Activated T-helper 17 cell treated with anti-CD3 and anti-CD28 coated beads, Interleukin-2, amount 50 U/mL, for 72 hours (primary cell): ENCODE measurements at regions not wholly inside any gene's neighbourhood (a gene's known extent, or its start where the extent isn't known, plus 50 kb on each side); places are given as distances from the start of the nearest gene placed in this dataset.
A peak's percentile ranks its signal among the peaks of the same experiment; 100 is the strongest.
"Not testable (repeated sequence)": the region's sequence is repeated elsewhere in the genome, so short reads cannot be mapped to it uniquely, and the experiment has no call there.

Experiments
- ATAC-seq: fragments of 150-1000 bp; cut with Tn5 transposase; replicated peaks from 2 replicates; pipeline ENCODE4 v1.10.0; 2021; ENCODE audit warnings: mild to moderate bottlenecking, moderate library complexity
- H3K27ac Mint-ChIP-seq: one replicate; pipeline ENCODE4 v1.8.0; 2022; ENCODE audit warnings: mixed read lengths
- H3K27me3 Mint-ChIP-seq: one replicate; pipeline ENCODE4 v1.8.0; 2022; ENCODE audit warnings: mixed read lengths
- H3K36me3 Mint-ChIP-seq: one replicate; pipeline ENCODE4 v1.8.0; 2022; ENCODE audit warnings: low read depth, mild to moderate bottlenecking, mixed read lengths
- H3K4me1 Mint-ChIP-seq: one replicate; pipeline ENCODE4 v1.8.0; 2022; ENCODE audit warnings: mixed read lengths
- H3K4me3 Mint-ChIP-seq: one replicate; pipeline ENCODE4 v1.8.0; 2022; ENCODE audit warnings: mild to moderate bottlenecking, mixed read lengths
- H3K9me3 Mint-ChIP-seq: one replicate; pipeline ENCODE4 v1.8.0; 2022; ENCODE audit warnings: mixed read lengths

GRCh38 chr12:111261911-111262676 is 106.8 kb downstream of the PHETA1 start:
- no peaks in the 10 kb centered on the region for H3K36me3 Mint-ChIP-seq
- H3K4me1 Mint-ChIP-seq, result no peaks in the 10 kb centered on the region
- peaks cover 11% of the 10 kb centered on the region for H3K27me3 Mint-ChIP-seq
- no peak overlapping the region for H3K27ac Mint-ChIP-seq
- no peak for ATAC-seq
- no peaks in the 10 kb centered on the region for H3K9me3 Mint-ChIP-seq
- no peak overlapping the region for H3K4me3 Mint-ChIP-seq

GRCh38 chr12:111260732-111261131 is 108.2 kb downstream of the PHETA1 start:
- Mint-ChIP-seq H3K27me3 (peaks cover 15% of the 10 kb centered on the region), H3K9me3 (no peaks in the 10 kb centered on the region), H3K4me1 (no peaks in the 10 kb centered on the region), H3K27ac (no peak overlapping the region), H3K4me3 (no peak overlapping the region), H3K36me3 (no peaks in the 10 kb centered on the region)
- no peak for ATAC-seq

- H3K4me1 Mint-ChIP-seq, result no peaks in the 10 kb centered on the region
- H3K27me3 Mint-ChIP-seq, result peaks cover 16% of the 10 kb centered on the region
- H3K9me3 Mint-ChIP-seq, result no peaks in the 10 kb centered on the region
- H3K36me3 Mint-ChIP-seq, result no peaks in the 10 kb centered on the region
- H3K4me3 Mint-ChIP-seq, result no peak overlapping the region
- H3K27ac Mint-ChIP-seq, result no peak overlapping the region
- ATAC-seq, result no peak
These were observed 109.7 kb downstream of the PHETA1 start for GRCh38 chr12:111259231-111259630.

- H3K27ac Mint-ChIP-seq, result peak overlapping the region; percentile 69
- peaks cover 20% of the 10 kb centered on the region for H3K27me3 Mint-ChIP-seq
- H3K36me3 Mint-ChIP-seq, H3K9me3 Mint-ChIP-seq, ATAC-seq, H3K4me1 Mint-ChIP-seq, H3K4me3 Mint-ChIP-seq: not testable (repeated sequence)
These were observed 110.8 kb downstream of the PHETA1 start for GRCh38 chr12:111258081-111258480.

GRCh38 chr12:111257435-111257902 is 111.4 kb downstream of the PHETA1 start:
- no peaks in the 10 kb centered on the region for H3K36me3 Mint-ChIP-seq
- H3K27ac Mint-ChIP-seq, result peak overlapping the region; percentile 69
- no peaks in the 10 kb centered on the region for H3K9me3 Mint-ChIP-seq
- H3K4me1 Mint-ChIP-seq, result no peaks in the 10 kb centered on the region
- peaks cover 21% of the 10 kb centered on the region for H3K27me3 Mint-ChIP-seq
- ATAC-seq, result no peak
- no peak overlapping the region for H3K4me3 Mint-ChIP-seq

- Mint-ChIP-seq H3K4me1 (no peaks in the 10 kb centered on the region), H3K27me3 (peaks cover 19% of the 10 kb centered on the region), H3K4me3 (no peak overlapping the region), H3K9me3 (no peaks in the 10 kb centered on the region), H3K36me3 (no peaks in the 10 kb centered on the region), H3K27ac (no peak overlapping the region)
- ATAC-seq, result no peak
These were observed 112.1 kb downstream of the PHETA1 start for GRCh38 chr12:111256629-111257434.

GRCh38 chr12:111255261-111255660 is 113.6 kb downstream of the PHETA1 start:
- no peaks in the 10 kb centered on the region for H3K9me3 Mint-ChIP-seq
- no peaks in the 10 kb centered on the region for H3K36me3 Mint-ChIP-seq
- H3K27ac Mint-ChIP-seq, result no peak overlapping the region
- peaks cover 24% of the 10 kb centered on the region for H3K27me3 Mint-ChIP-seq
- no peak overlapping the region for H3K4me3 Mint-ChIP-seq
- H3K4me1 Mint-ChIP-seq, result no peaks in the 10 kb centered on the region
- no peak for ATAC-seq

- Mint-ChIP-seq H3K27ac (no peak overlapping the region), H3K4me3 (no peak overlapping the region), H3K4me1 (no peaks in the 10 kb centered on the region), H3K36me3 (no peaks in the 10 kb centered on the region), H3K27me3 (peaks cover 24% of the 10 kb centered on the region), H3K9me3 (no peaks in the 10 kb centered on the region)
- no peak for ATAC-seq
These were observed 114.8 kb downstream of the PHETA1 start for GRCh38 chr12:111254106-111254505.

- ATAC-seq, result no peak
- no peak overlapping the region for H3K27ac Mint-ChIP-seq
- H3K9me3 Mint-ChIP-seq, result no peaks in the 10 kb centered on the region
- H3K27me3 Mint-ChIP-seq, result peaks cover 24% of the 10 kb centered on the region
- H3K36me3 Mint-ChIP-seq, result no peaks in the 10 kb centered on the region
- H3K4me3 Mint-ChIP-seq, result no peak overlapping the region
- H3K4me1 Mint-ChIP-seq, result no peaks in the 10 kb centered on the region
These were observed 115.7 kb downstream of the PHETA1 start for GRCh38 chr12:111253213-111253612.

GRCh38 chr12:111251787-111252186 is 117.1 kb downstream of the PHETA1 start:
- peaks cover 25% of the 10 kb centered on the region for H3K27me3 Mint-ChIP-seq
- no peaks in the 10 kb centered on the region for H3K4me1 Mint-ChIP-seq
- no peaks in the 10 kb centered on the region for H3K36me3 Mint-ChIP-seq

GRCh38 chr12:111251058-111251730 is 117.7 kb downstream of the PHETA1 start:
- Mint-ChIP-seq H3K9me3 (no peaks in the 10 kb centered on the region), H3K27ac (no peak overlapping the region), H3K36me3 (no peaks in the 10 kb centered on the region), H3K27me3 (peaks cover 25% of the 10 kb centered on the region), H3K4me1 (no peaks in the 10 kb centered on the region), H3K4me3 (no peak overlapping the region)
- ATAC-seq, result no peak

More at GRCh38 chr12:111251787-111252186, 117.1 kb downstream of the PHETA1 start:
- H3K27ac Mint-ChIP-seq, result no peak overlapping the region
- H3K9me3 Mint-ChIP-seq, result no peaks in the 10 kb centered on the region
- H3K4me3 Mint-ChIP-seq, result no peak overlapping the region
- ATAC-seq, result no peak

- peaks cover 24% of the 10 kb centered on the region for H3K27me3 Mint-ChIP-seq
- H3K27ac Mint-ChIP-seq, result no peak overlapping the region
- H3K36me3 Mint-ChIP-seq, result no peaks in the 10 kb centered on the region
- no peaks in the 10 kb centered on the region for H3K9me3 Mint-ChIP-seq
- H3K4me3 Mint-ChIP-seq, result no peak overlapping the region
- H3K4me1 Mint-ChIP-seq, result no peaks in the 10 kb centered on the region
- ATAC-seq, result no peak
These were observed 118.5 kb downstream of the PHETA1 start for GRCh38 chr12:111250251-111250881.

- Mint-ChIP-seq H3K4me3 (no peak overlapping the region), H3K9me3 (no peaks in the 10 kb centered on the region), H3K36me3 (no peaks in the 10 kb centered on the region), H3K4me1 (no peaks in the 10 kb centered on the region), H3K27me3 (peaks cover 24% of the 10 kb centered on the region), H3K27ac (no peak overlapping the region)
- no peak for ATAC-seq
These were observed 119.1 kb downstream of the PHETA1 start for GRCh38 chr12:111249757-111250156.

GRCh38 chr12:111249018-111249370 is 119.9 kb downstream of the PHETA1 start:
- Mint-ChIP-seq H3K36me3 (no peaks in the 10 kb centered on the region), H3K4me1 (no peaks in the 10 kb centered on the region), H3K4me3 (no peak overlapping the region), H3K9me3 (no peaks in the 10 kb centered on the region), H3K27me3 (peaks cover 21% of the 10 kb centered on the region), H3K27ac (no peak overlapping the region)
- ATAC-seq, result no peak
